ENCODE measurements at regions not wholly inside any gene's neighbourhood (a gene's known extent, or its start where the extent isn't known, plus 50 kb on each side); places are given as distances from the start of the nearest gene placed in this dataset.
"Not testable (repeated sequence)": the region's sequence is repeated elsewhere in the genome, so short reads cannot be mapped to it uniquely, and the experiment has no call there.

GRCh38 chr10:121327727-121328126 is 270.5 kb downstream of the FGFR2 start:
- H3K4me3 ChIP-seq (replicated peaks in 1 of 2; ENCODE audit: low read depth in 2 of 2, low read length in 2 of 2) = no peak overlapping the region
- no peak for TF ChIP-seq CTCF (IDR thresholded peaks at IDR 0.05; ENCODE audit: low read depth, low read length)
- no peak for DNase-seq (ENCODE audit: low read depth in 2 of 2)

DNA sequence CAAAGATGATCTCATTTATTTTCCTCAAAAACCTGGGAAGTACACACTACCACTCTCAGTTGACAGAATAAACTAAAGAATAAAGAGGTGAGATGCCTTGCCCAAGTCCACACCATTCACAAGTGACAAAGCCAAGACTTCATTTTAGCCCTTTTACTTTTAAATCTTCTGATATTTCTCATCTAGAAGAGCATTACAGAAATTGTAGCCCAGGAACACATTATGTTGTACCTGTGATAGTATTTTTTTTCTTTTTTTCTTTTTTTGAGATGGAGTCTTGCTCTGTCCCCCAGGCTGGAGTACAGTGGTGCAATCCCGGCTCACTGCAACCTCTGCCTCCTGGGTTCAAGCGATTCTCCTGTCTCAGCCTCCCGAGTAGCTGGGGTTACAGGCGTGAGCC is 268.6 kb downstream of the FGFR2 start:
- DNase-seq (ENCODE audit: low read depth in 2 of 2); H3K4me3 ChIP-seq (replicated peaks in 1 of 2; ENCODE audit: low read depth in 2 of 2, low read length in 2 of 2): not testable (repeated sequence)

DNA sequence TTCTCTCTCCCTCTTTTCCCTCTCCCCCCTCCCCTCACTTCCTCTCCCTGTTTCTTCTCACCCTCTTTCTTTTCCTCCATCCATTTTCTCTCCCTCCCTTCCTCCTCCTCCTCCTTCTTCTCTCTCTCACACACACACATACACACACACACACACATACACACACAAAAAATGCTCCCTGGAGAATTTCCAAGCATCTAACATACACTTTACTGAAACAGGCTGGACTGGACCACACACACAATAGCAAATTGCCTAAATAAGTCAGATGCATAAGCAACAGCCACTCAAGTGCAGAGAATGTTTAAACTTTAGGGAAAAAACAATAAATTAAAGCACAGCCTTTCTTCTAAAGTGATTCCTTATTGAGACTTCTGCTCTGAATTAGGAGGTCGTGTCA is 267.7 kb downstream of the FGFR2 start:
- TF ChIP-seq CTCF (IDR thresholded peaks at IDR 0.05; ENCODE audit: low read depth, low read length) = no peak
- DNase-seq (ENCODE audit: low read depth in 2 of 2) = no peak
- H3K4me3 ChIP-seq (replicated peaks in 1 of 2; ENCODE audit: low read depth in 2 of 2, low read length in 2 of 2) = no peak overlapping the region

GRCh38 chr10:121332353-121332752 is 265.9 kb downstream of the FGFR2 start:
- H3K4me3 ChIP-seq (replicated peaks in 1 of 2; ENCODE audit: low read depth in 2 of 2, low read length in 2 of 2) = no peak overlapping the region
- TF ChIP-seq CTCF (IDR thresholded peaks at IDR 0.05; ENCODE audit: low read depth, low read length) = no peak
- DNase-seq (ENCODE audit: low read depth in 2 of 2) = no peak

DNA sequence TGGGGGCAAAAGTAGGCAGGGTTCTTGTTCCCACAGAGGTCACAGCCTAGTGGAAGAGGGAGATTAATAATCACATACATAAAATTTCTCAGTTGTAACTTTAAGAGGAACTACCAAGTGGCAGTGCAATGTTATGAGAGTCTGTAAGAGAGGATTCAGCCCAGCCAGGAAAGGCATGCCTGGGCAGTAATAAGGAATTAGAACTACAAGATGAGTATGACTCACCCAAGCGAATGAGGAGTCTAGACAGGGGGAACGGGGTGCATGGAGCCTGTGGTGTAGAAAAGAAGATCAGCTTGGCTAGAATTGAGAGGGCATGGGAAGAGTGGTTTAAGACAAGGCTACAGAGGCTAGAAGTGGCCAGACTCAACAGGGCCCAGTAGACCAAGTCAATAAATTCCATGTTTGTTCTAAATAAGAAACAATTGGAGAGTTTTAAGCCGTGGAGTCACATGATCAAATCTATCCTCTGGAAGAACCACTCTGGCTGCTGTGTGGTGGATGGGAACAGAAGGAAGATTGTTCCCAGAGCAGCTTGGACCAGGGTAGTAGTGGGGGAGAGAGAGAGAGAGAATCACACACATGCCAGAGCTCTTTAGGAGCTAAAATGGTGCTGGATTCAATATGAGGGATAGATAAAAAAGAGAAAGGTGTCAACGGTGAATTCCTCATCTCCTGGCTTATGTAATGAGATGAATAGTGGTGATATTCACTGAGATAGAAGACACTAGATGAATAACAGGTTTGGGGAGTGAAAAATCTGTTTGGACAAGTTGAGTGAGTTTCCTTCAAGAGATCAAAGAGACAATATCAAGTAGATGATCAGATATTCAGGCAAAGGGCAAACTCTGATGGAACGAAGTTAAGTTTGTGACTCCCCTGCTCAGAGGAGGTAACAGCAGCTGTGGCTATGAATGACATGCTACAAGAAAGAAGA is 265.1 kb downstream of the FGFR2 start:
- DNase-seq (ENCODE audit: low read depth in 2 of 2) = no peak
- no peak for TF ChIP-seq CTCF (IDR thresholded peaks at IDR 0.05; ENCODE audit: low read depth, low read length)
- no peak overlapping the region for H3K4me3 ChIP-seq (replicated peaks in 1 of 2; ENCODE audit: low read depth in 2 of 2, low read length in 2 of 2)

- no peak overlapping the region for H3K4me3 ChIP-seq (replicated peaks in 1 of 2; ENCODE audit: low read depth in 2 of 2, low read length in 2 of 2)
- no peak for DNase-seq (ENCODE audit: low read depth in 2 of 2)
- TF ChIP-seq CTCF (IDR thresholded peaks at IDR 0.05; ENCODE audit: low read depth, low read length) = no peak
Observed at GRCh38 chr10:121335386-121335925, 262.8 kb downstream of the FGFR2 start.

DNA sequence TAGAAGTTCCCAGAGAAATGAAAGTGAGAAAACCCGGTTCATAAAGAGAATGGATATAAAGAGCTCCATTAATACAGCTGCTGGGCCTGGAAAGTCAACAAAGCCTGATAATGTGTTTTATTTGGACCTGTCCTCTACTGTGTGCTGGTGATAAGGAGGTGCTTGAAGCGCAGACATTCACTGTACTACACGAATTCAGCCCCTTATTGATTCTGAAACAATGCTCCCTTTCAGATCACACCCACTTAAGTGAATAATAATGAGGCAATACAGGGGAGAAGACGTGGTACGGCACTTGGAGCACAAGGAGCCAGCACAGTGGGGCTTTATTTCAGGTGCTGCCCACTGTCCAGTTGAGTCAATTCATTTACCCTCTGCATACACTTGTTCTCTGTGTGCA is 260.8 kb downstream of the FGFR2 start:
- no peak overlapping the region for H3K4me3 ChIP-seq (replicated peaks in 1 of 2; ENCODE audit: low read depth in 2 of 2, low read length in 2 of 2)
- TF ChIP-seq CTCF (IDR thresholded peaks at IDR 0.05; ENCODE audit: low read depth, low read length) = no peak
- DNase-seq (ENCODE audit: low read depth in 2 of 2) = no peak

All from cardiac fibroblast (primary cell).